ENCODE measurements at regions not wholly inside any gene's neighbourhood (a gene's known extent, or its start where the extent isn't known, plus 50 kb on each side); places are given as distances from the start of the nearest gene placed in this dataset.

DNA sequence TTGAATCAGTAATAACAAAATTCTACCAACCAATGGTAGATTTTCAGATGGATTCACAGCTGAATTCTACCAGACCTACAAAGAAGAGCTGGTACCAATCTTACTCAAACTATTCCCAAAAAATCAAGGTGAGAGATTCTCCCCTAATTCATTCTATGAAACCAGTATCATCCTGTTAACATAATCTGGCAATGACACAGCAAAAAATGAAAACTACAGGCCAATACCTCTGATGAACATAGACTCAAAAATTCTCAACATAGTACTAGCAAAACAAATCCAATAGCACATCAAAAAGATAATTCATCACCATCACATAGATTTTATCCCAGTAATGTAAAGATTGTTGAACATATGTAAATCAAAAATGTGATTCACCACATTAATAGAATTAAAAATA, 234.4 kb upstream of the KIF2B start:
- TF ChIP-seq, protein P1, sequence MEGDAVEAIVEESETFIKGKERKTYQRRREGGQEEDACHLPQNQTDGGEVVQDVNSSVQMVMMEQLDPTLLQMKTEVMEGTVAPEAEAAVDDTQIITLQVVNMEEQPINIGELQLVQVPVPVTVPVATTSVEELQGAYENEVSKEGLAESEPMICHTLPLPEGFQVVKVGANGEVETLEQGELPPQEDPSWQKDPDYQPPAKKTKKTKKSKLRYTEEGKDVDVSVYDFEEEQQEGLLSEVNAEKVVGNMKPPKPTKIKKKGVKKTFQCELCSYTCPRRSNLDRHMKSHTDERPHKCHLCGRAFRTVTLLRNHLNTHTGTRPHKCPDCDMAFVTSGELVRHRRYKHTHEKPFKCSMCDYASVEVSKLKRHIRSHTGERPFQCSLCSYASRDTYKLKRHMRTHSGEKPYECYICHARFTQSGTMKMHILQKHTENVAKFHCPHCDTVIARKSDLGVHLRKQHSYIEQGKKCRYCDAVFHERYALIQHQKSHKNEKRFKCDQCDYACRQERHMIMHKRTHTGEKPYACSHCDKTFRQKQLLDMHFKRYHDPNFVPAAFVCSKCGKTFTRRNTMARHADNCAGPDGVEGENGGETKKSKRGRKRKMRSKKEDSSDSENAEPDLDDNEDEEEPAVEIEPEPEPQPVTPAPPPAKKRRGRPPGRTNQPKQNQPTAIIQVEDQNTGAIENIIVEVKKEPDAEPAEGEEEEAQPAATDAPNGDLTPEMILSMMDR (IDR thresholded peaks at IDR 0.05; ENCODE audit: low read depth, low read length): no peak
- TF ChIP-seq EZH2phosphoT487 (IDR thresholded peaks at IDR 0.05; ENCODE audit: low read depth): no peak
